G401 (cell line): ENCODE measurements at regions not wholly inside any gene's neighbourhood (a gene's known extent, or its start where the extent isn't known, plus 50 kb on each side); places are given as distances from the start of the nearest gene placed in this dataset.
A peak's percentile ranks its signal among the peaks of the same experiment; 100 is the strongest.
"Not testable (repeated sequence)": the region's sequence is repeated elsewhere in the genome, so short reads cannot be mapped to it uniquely, and the experiment has no call there.

ENCODE experiments used
- DNase-seq: peaks from one replicate; pipeline ENCODE4 v3.0.0-alpha.2; 2015; ENCODE audit warnings: low spot score
- in situ Hi-C: cut with HindIII; loops from 2 replicates; pipeline ENCODE4 v1.10.0; 2016; ENCODE audit warnings: low sequenced_read_pairs, mixed read lengths

- no peak for DNase-seq
- in situ Hi-C loops, result no loop called here
Observed at GRCh38 chr20:51175156-51175555, 152.2 kb upstream of the KCNG1 start.

GRCh38 chr20:51174536-51174935 is 151.6 kb upstream of the KCNG1 start:
- no peak for DNase-seq
- in situ Hi-C loops, result no loop called here

- in situ Hi-C loops, result no loop called here
- DNase-seq, result no peak
Observed at GRCh38 chr20:51172558-51173428, 149.9 kb upstream of the KCNG1 start.

- in situ Hi-C loops, result no loop called here
- DNase-seq, result no peak
Observed at GRCh38 chr20:51171141-51171540, 148.2 kb upstream of the KCNG1 start.

- no peak for DNase-seq
Observed at GRCh38 chr20:51169813-51170212, 146.9 kb upstream of the KCNG1 start.

GRCh38 chr20:51167911-51168310 is 145.0 kb upstream of the KCNG1 start:
- DNase-seq, in situ Hi-C loops: not testable (repeated sequence)

More at GRCh38 chr20:51169813-51170212, 146.9 kb upstream of the KCNG1 start:
- in situ Hi-C loops, result no loop called here

GRCh38 chr20:51166489-51166888 is 143.6 kb upstream of the KCNG1 start:
- in situ Hi-C loops, result no loop called here
- DNase-seq, result no peak

- no peak for DNase-seq
- in situ Hi-C loops, result no loop called here
Observed at GRCh38 chr20:51165131-51165530, 142.2 kb upstream of the KCNG1 start.

GRCh38 chr20:51164731-51165130 is 141.8 kb upstream of the KCNG1 start:
- no peak for DNase-seq
- in situ Hi-C loops, result no loop called here

- in situ Hi-C loops, result no loop called here
- DNase-seq, result no peak
Observed at GRCh38 chr20:51163996-51164600, 141.2 kb upstream of the KCNG1 start.

- in situ Hi-C loops, result no loop called here
- no peak for DNase-seq
Observed at GRCh38 chr20:51162015-51162414, 139.1 kb upstream of the KCNG1 start.

- no peak for DNase-seq
- in situ Hi-C loops, result no loop called here
Observed at GRCh38 chr20:51160821-51161220, 137.9 kb upstream of the KCNG1 start.

GRCh38 chr20:51159981-51160380 is 137.1 kb upstream of the KCNG1 start:
- no peak for DNase-seq
- in situ Hi-C loops, result no loop called here

GRCh38 chr20:51159303-51159702 is 136.4 kb upstream of the KCNG1 start:
- in situ Hi-C loops, result no loop called here
- DNase-seq, result no peak

GRCh38 chr20:51158226-51158625 is 135.3 kb upstream of the KCNG1 start:
- DNase-seq, result no peak
- in situ Hi-C loops, result no loop called here

GRCh38 chr20:51156041-51156982 is 133.4 kb upstream of the KCNG1 start:
- peak; percentile 72 for DNase-seq
- in situ Hi-C loops, result no loop called here

- DNase-seq, result peak; percentile 93
- in situ Hi-C loops, result no loop called here
Observed at GRCh38 chr20:51154708-51155690, 132.1 kb upstream of the KCNG1 start.

- DNase-seq, result peak; percentile 94
- in situ Hi-C loops, result no loop called here
Observed at GRCh38 chr20:51153867-51154707, 131.2 kb upstream of the KCNG1 start.
